Left ventricle myocardium inferior (tissue), 1 donor: ENCODE measurements at regions not wholly inside any gene's neighbourhood (a gene's known extent, or its start where the extent isn't known, plus 50 kb on each side); places are given as distances from the start of the nearest gene placed in this dataset.

Experiments used
- DNase-seq: peaks from one replicate; pipeline ENCODE4 v3.0.0-alpha.2; 2020
- H3K27ac ChIP-seq: fragments of 200-600 bp; replicated peaks from 2 replicates; pipeline ENCODE4 v1.8.0; 2021
- H3K27me3 ChIP-seq: fragments of 200-600 bp; 2 replicates; pipeline ENCODE4 v1.8.0; 2021; ENCODE audit warnings: low read depth
- H3K36me3 ChIP-seq: fragments of 200-600 bp; 2 replicates; pipeline ENCODE4 v1.8.0; 2021
- H3K4me1 ChIP-seq: fragments of 200-600 bp; 2 replicates; pipeline ENCODE4 v1.8.0; 2021
- H3K4me3 ChIP-seq: fragments of 200-600 bp; 2 replicates; pipeline ENCODE4 v1.8.0; 2021; ENCODE audit warnings: mild to moderate bottlenecking, moderate library complexity
- H3K9me3 ChIP-seq: fragments of 200-600 bp; replicated peaks from 2 replicates; pipeline ENCODE4 v1.8.0; 2021
- intact Hi-C: fragments of 100-400 bp; cut with micrococcal nuclease; formaldehyde crosslinking; loops from one replicate; pipeline ENCODE4 v1.11.0; 2022
- TF ChIP-seq, protein P1 (sequence below): fragments of 200-600 bp; IDR thresholded peaks from 2 replicates; pipeline ENCODE4 v1.8.0; 2021; ENCODE audit warnings: antibody characterized with exemption, mild to moderate bottlenecking, borderline replicate concordance
- donor health status: DM: no; HTN: yes; CAD: no; lungs with severe emphysema.

DNA sequence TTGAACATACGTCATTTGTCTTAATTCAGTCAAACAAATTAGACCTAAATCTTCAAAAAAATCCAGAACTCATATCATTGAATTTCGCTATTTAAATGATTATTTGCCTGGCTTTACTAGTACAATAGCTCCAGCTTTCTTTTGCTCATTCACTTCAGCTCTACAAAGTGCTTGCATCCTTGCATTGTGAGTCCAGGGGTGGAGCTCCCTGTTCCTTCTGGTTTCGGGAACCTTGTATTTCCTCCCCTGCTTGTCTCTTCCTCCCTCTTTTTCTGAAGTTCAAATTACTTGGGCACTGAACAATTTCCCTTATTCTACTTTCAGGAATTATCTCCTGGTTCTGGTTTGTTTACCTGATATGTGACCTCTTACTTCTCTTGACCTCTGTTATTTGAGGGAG is 58.1 kb upstream of the KITLG start:
- intact Hi-C loops, result no loop called here
- no peak overlapping the region for H3K4me3 ChIP-seq
- TF ChIP-seq, protein P1, sequence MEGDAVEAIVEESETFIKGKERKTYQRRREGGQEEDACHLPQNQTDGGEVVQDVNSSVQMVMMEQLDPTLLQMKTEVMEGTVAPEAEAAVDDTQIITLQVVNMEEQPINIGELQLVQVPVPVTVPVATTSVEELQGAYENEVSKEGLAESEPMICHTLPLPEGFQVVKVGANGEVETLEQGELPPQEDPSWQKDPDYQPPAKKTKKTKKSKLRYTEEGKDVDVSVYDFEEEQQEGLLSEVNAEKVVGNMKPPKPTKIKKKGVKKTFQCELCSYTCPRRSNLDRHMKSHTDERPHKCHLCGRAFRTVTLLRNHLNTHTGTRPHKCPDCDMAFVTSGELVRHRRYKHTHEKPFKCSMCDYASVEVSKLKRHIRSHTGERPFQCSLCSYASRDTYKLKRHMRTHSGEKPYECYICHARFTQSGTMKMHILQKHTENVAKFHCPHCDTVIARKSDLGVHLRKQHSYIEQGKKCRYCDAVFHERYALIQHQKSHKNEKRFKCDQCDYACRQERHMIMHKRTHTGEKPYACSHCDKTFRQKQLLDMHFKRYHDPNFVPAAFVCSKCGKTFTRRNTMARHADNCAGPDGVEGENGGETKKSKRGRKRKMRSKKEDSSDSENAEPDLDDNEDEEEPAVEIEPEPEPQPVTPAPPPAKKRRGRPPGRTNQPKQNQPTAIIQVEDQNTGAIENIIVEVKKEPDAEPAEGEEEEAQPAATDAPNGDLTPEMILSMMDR, result no peak
- no peak for DNase-seq
- peaks cover 15% of the 10 kb centered on the region for H3K4me1 ChIP-seq
- H3K27ac ChIP-seq, result peak overlapping the region; percentile 76
- H3K9me3 ChIP-seq, result no peaks in the 10 kb centered on the region
- no peaks in the 10 kb centered on the region for H3K27me3 ChIP-seq
- no peaks in the 10 kb centered on the region for H3K36me3 ChIP-seq

DNA sequence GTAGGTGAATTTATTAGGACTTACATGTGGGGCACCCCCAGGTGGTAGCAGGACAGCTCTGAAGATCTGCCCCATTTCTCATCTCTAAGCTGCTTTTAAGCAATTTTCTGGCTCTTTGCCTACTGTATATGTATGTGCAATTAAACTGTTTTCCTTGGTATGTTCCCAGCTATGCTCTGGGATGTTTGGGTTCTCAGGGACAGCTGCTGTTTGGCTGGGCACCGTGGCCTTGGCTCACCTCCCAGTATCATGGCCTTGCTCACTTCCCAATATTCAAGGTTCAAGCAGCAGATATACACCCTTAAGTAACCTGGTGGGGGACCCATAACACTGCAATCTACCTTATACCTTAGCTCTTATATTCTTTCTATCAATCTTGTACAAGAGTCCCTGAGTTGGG is 53.7 kb upstream of the KITLG start:
- H3K27ac ChIP-seq, result no peak overlapping the region
- TF ChIP-seq, protein P1, result no peak
- H3K36me3 ChIP-seq, result no peaks in the 10 kb centered on the region
- no peak for DNase-seq
- peaks cover 8% of the 10 kb centered on the region for H3K4me1 ChIP-seq
- H3K4me3 ChIP-seq, result no peak overlapping the region
- intact Hi-C loops, result no loop called here
- H3K9me3 ChIP-seq, result no peaks in the 10 kb centered on the region
- no peaks in the 10 kb centered on the region for H3K27me3 ChIP-seq

DNA sequence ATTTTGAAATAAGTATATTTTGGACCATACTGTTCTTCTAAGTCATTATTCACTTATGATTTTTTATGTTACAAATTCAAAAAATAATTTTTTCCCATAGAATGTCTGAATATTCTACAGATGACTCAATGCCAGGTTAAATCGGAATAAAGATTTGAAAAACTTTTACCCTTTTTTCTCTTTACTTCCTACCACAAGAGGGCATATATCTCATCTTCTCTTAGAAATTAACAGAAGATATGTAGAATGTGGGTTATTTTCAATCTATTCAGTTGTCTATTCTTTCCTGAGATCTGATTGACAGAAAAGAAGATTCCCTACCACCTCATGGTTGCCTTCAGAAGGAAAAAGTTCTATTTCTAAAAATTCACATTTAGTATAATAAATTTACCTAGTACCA is 53.0 kb upstream of the KITLG start:
- Histone ChIP-seq H3K27ac (no peak overlapping the region), H3K9me3 (no peaks in the 10 kb centered on the region), H3K27me3 (no peaks in the 10 kb centered on the region), H3K4me3 (no peak overlapping the region), H3K36me3 (no peaks in the 10 kb centered on the region), H3K4me1 (peaks cover 1% of the 10 kb centered on the region)
- TF ChIP-seq, protein P1, result peak; percentile 32
- DNase-seq, result no peak
- intact Hi-C loops, result no loop called here

DNA sequence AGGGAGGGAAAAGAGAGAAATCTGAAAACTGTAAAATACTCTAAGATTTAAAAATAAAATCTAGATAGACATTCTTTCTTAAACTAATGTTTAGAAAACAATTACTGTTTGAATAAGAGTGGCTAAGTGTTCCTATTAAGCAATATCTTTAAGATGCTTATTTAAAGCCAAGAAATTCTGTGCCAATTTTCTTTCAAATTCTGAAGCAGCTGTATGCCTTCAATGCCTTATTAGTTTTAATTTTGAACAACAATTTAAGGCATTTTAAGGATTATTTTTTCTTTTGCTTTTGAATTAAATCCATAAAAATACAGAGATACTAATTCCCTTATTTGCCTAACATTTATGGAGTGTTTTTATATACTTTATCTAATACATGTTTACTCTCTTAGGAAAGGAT is 50.3 kb upstream of the KITLG start:
- H3K9me3 ChIP-seq, result no peaks in the 10 kb centered on the region
- H3K27ac ChIP-seq, result no peak overlapping the region
- no peak overlapping the region for H3K4me3 ChIP-seq
- TF ChIP-seq, protein P1, result no peak
- no peaks in the 10 kb centered on the region for H3K27me3 ChIP-seq
- intact Hi-C loops, result no loop called here
- no peaks in the 10 kb centered on the region for H3K36me3 ChIP-seq
- DNase-seq, result no peak
- no peaks in the 10 kb centered on the region for H3K4me1 ChIP-seq
